Astrocyte (in vitro differentiated cells and primary cell): ENCODE measurements at regions not wholly inside any gene's neighbourhood (a gene's known extent, or its start where the extent isn't known, plus 50 kb on each side); places are given as distances from the start of the nearest gene placed in this dataset.

ENCODE experiments used
- DNase-seq: peaks from one replicate; pipeline ENCODE4 v3.0.0-alpha.2; 2010; ENCODE audit warnings: low read depth
- FAIRE-seq: peaks from 2 replicates; lab custom pipeline; 2011; peaks lifted over from hg19 to GRCh38; lab: Jason Lieb, UNC
- H2AFZ ChIP-seq: 2 replicates; pipeline ENCODE4 v1.6.0; 2012; ENCODE audit warnings: low read depth, low read length, inconsistent platforms
- H3K27ac ChIP-seq: 2 replicates; pipeline ENCODE4 v1.5.1; 2011; ENCODE audit warnings: low read depth, low read length, inconsistent platforms
- H3K27me3 ChIP-seq: 2 replicates; pipeline ENCODE4 v1.6.0; 2011; ENCODE audit warnings: low read length, inconsistent platforms; ENCODE audit not compliant: insufficient read depth
- H3K36me3 ChIP-seq: 2 replicates; pipeline ENCODE4 v1.5.1; 2011; ENCODE audit warnings: low read length, inconsistent platforms; ENCODE audit not compliant: insufficient read depth
- H3K4me1 ChIP-seq: 2 replicates; pipeline ENCODE4 v1.5.1; 2011; ENCODE audit warnings: low read length, inconsistent platforms; ENCODE audit not compliant: insufficient read depth
- H3K4me2 ChIP-seq: 2 replicates; pipeline ENCODE4 v1.6.0; 2012; ENCODE audit warnings: low read length, inconsistent platforms
- H3K4me3 ChIP-seq: 2 replicates; pipeline ENCODE4 v1.5.1; 2011; ENCODE audit warnings: low read depth, mild to moderate bottlenecking, low read length, inconsistent platforms; ENCODE audit not compliant: insufficient read depth
- H3K79me2 ChIP-seq: 2 replicates; pipeline ENCODE4 v1.6.0; 2012; ENCODE audit warnings: mild to moderate bottlenecking, low read length, inconsistent platforms; ENCODE audit not compliant: insufficient read depth
- H3K9ac ChIP-seq: 2 replicates; pipeline ENCODE4 v1.6.0; 2012; ENCODE audit warnings: mild to moderate bottlenecking, low read length, inconsistent platforms
- H3K9me3 ChIP-seq: 2 replicates; pipeline ENCODE4 v1.5.1; 2012; ENCODE audit warnings: low read depth, mild to moderate bottlenecking, low read length, inconsistent platforms; ENCODE audit not compliant: insufficient read depth
- H4K20me1 ChIP-seq: 2 replicates; pipeline ENCODE4 v1.6.0; 2012; ENCODE audit warnings: low read length, inconsistent platforms; ENCODE audit not compliant: insufficient read depth
- H3K27ac Mint-ChIP-seq: one replicate; pipeline ENCODE4 v1.8.0; 2021; ENCODE audit warnings: mild to moderate bottlenecking, mixed read lengths; ENCODE audit not compliant: unreplicated experiment
- H3K27me3 Mint-ChIP-seq: one replicate; pipeline ENCODE4 v1.8.0; 2021; ENCODE audit warnings: low read depth, mixed read lengths; ENCODE audit not compliant: unreplicated experiment
- H3K36me3 Mint-ChIP-seq: one replicate; pipeline ENCODE4 v1.8.0; 2021; ENCODE audit warnings: low read depth, mixed read lengths; ENCODE audit not compliant: unreplicated experiment
- H3K4me1 Mint-ChIP-seq: one replicate; pipeline ENCODE4 v1.8.0; 2021; ENCODE audit warnings: low read depth, mixed read lengths; ENCODE audit not compliant: unreplicated experiment
- H3K4me3 Mint-ChIP-seq: one replicate; pipeline ENCODE4 v1.8.0; 2021; ENCODE audit warnings: mild to moderate bottlenecking, moderate library complexity, mixed read lengths; ENCODE audit not compliant: unreplicated experiment
- H3K9me3 Mint-ChIP-seq: one replicate; pipeline ENCODE4 v1.8.0; 2021; ENCODE audit warnings: mild to moderate bottlenecking, mixed read lengths; ENCODE audit not compliant: unreplicated experiment
- EZH2 ChIP-seq: IDR thresholded peaks from 2 replicates; pipeline ENCODE4 v1.6.1; 2012; ENCODE audit warnings: mild to moderate bottlenecking, low read length, inconsistent platforms; ENCODE audit not compliant: insufficient read depth
- TF ChIP-seq, protein P1 (sequence below): IDR thresholded peaks from 2 replicates; pipeline ENCODE4 v1.5.1; 2011; ENCODE audit warnings: low read depth, mild to moderate bottlenecking, inconsistent platforms, low read length, moderate library complexity; ENCODE audit not compliant: insufficient read depth

DNA sequence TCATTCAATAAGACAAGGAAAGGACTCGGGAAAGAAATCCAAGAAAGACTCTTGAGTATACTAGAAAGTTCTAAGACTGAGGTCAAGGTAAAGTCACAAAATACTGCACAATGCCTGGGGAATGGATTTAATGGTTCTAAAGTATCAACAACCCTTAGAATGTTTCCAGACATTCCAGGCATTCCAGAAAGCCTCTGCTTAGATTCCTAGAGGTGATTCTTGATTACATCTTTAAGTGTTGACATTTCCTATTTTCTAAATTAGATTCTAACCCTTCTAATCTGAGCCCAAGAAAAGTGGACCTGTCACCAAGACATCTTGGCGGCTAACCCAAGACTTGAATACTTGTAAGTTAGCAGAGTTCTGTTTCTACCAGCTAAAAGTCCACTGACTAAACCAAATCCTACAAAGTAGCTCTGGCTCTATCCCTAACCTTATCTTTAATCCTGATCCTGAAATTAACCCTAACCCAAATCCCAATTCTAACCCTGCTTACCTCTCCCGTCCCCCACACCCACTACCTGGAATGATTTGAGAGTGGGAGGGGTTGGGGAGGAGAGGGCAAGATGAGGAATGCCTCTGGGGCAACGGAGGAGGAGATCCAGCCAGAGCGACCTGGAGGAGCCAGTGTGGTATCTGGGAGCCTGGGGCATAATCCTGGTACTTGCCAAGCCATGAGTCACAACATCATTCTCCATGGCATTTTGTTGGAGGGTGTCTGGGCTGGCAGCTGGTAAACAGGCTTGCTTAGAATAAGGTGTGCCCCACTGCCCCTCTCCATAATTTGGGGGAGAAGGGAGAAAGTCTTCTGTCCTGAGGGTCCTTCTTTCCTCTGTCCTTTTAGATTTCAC lies 93.4 kb upstream of the HOXC13 start:
- Mint-ChIP-seq H3K27me3 (peaks cover 53% of the 10 kb centered on the region), H3K27ac (peak overlapping the region; percentile 56), H3K4me1 (peaks cover 18% of the 10 kb centered on the region), H3K9me3 (peaks cover 6% of the 10 kb centered on the region), H3K36me3 (no peaks in the 10 kb centered on the region), H3K4me3 (no peak overlapping the region)
- H2AFZ ChIP-seq, result no peak overlapping the region
- H3K9ac ChIP-seq, result no peak overlapping the region
- FAIRE-seq, result peak; percentile 17
- H4K20me1 ChIP-seq, result no peaks in the 10 kb centered on the region
- no peaks in the 10 kb centered on the region for H3K36me3 ChIP-seq
- H3K79me2 ChIP-seq, result no peaks in the 10 kb centered on the region
- H3K4me1 ChIP-seq, result no peaks in the 10 kb centered on the region
- no peak overlapping the region for H3K4me2 ChIP-seq
- no peak overlapping the region for H3K4me3 ChIP-seq
- peaks cover 7% of the 10 kb centered on the region for H3K27me3 ChIP-seq
- H3K27ac ChIP-seq, result no peak overlapping the region
- no peaks in the 10 kb centered on the region for H3K9me3 ChIP-seq
- peak; percentile 32 for DNase-seq
- no peak for TF ChIP-seq EZH2
- TF ChIP-seq, protein P1, sequence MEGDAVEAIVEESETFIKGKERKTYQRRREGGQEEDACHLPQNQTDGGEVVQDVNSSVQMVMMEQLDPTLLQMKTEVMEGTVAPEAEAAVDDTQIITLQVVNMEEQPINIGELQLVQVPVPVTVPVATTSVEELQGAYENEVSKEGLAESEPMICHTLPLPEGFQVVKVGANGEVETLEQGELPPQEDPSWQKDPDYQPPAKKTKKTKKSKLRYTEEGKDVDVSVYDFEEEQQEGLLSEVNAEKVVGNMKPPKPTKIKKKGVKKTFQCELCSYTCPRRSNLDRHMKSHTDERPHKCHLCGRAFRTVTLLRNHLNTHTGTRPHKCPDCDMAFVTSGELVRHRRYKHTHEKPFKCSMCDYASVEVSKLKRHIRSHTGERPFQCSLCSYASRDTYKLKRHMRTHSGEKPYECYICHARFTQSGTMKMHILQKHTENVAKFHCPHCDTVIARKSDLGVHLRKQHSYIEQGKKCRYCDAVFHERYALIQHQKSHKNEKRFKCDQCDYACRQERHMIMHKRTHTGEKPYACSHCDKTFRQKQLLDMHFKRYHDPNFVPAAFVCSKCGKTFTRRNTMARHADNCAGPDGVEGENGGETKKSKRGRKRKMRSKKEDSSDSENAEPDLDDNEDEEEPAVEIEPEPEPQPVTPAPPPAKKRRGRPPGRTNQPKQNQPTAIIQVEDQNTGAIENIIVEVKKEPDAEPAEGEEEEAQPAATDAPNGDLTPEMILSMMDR, result no peak

DNA sequence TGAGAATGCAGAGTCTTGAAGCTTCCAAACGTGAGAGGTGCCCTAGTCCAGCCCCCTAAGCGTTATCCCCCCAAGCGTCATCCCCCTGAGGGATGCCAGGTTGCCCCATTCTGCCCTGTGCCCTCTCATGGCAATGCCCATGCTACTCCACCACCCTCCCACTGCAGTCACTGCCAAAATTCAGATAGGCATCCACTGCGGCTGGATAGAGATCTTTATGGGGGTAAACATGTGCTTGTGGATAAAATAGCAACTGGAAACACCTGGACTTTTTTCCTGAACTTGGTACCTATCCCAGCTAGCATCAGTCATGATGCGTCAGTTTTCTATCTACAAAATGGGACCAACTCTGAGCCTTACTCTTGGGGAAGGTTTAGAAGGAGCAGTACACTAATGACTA lies 92.7 kb upstream of the HOXC13 start:
- Histone ChIP-seq H3K36me3 (no peaks in the 10 kb centered on the region), H3K4me2 (no peak overlapping the region), H3K9ac (no peak overlapping the region), H3K9me3 (no peaks in the 10 kb centered on the region), H3K27ac (no peak overlapping the region), H3K79me2 (no peaks in the 10 kb centered on the region), H2AFZ (no peak overlapping the region), H3K27me3 (peaks cover 7% of the 10 kb centered on the region), H4K20me1 (no peaks in the 10 kb centered on the region), H3K4me1 (no peaks in the 10 kb centered on the region), H3K4me3 (no peak overlapping the region)
- Mint-ChIP-seq H3K27ac (no peak overlapping the region), H3K9me3 (peaks cover 6% of the 10 kb centered on the region), H3K36me3 (no peaks in the 10 kb centered on the region), H3K27me3 (peaks cover 54% of the 10 kb centered on the region), H3K4me1 (peaks cover 18% of the 10 kb centered on the region), H3K4me3 (no peak overlapping the region)
- DNase-seq (no peak), FAIRE-seq (no peak)
- TF ChIP-seq, protein P1, result no peak
- TF ChIP-seq EZH2, result no peak

DNA sequence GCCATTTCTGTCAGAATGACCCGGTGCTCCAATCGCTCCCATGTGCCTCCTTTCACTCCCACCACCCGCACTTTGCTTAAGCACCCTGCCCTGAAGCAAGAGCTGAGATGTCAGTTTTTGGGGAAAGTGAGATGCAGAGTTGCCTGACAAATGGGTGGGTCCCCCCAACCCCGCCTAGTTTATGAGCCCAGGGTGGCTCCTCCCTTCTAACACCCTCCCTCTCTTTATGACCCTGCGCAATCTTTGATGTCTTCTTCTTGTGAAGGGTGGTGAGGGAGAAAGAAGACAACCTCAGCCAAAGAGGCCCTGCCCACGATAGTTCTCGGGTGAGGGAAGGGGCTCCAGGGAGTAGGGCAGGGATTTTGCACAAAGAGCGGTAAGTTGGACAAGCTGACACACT lies 89.5 kb upstream of the HOXC13 start:
- H3K4me3 Mint-ChIP-seq, result no peak overlapping the region
- DNase-seq, result no peak
- H4K20me1 ChIP-seq, result no peaks in the 10 kb centered on the region
- no peaks in the 10 kb centered on the region for H3K9me3 ChIP-seq
- H3K9me3 Mint-ChIP-seq, result no peaks in the 10 kb centered on the region
- TF ChIP-seq, protein P1, result no peak
- TF ChIP-seq EZH2, result no peak
- H3K4me2 ChIP-seq, result no peak overlapping the region
- no peaks in the 10 kb centered on the region for H3K36me3 ChIP-seq
- H3K4me3 ChIP-seq, result no peak overlapping the region
- FAIRE-seq, result no peak
- H3K4me1 ChIP-seq, result no peaks in the 10 kb centered on the region
- H3K9ac ChIP-seq, result no peak overlapping the region
- H3K4me1 Mint-ChIP-seq, result peaks cover 10% of the 10 kb centered on the region
- no peaks in the 10 kb centered on the region for H3K36me3 Mint-ChIP-seq
- no peak overlapping the region for H3K27ac ChIP-seq
- peaks cover 49% of the 10 kb centered on the region for H3K27me3 Mint-ChIP-seq
- H3K27ac Mint-ChIP-seq, result no peak overlapping the region
- no peaks in the 10 kb centered on the region for H3K79me2 ChIP-seq
- peaks cover 4% of the 10 kb centered on the region for H3K27me3 ChIP-seq
- no peak overlapping the region for H2AFZ ChIP-seq
